Esophagus squamous epithelium (tissue), 4 donors: ENCODE measurements at regions not wholly inside any gene's neighbourhood (a gene's known extent, or its start where the extent isn't known, plus 50 kb on each side); places are given as distances from the start of the nearest gene placed in this dataset.

Source experiments
- POLR2A ChIP-seq, 4 donors: fragments of 450-650 bp; IDR thresholded peaks; one replicate each; pipeline ENCODE4 v1.6.1; 2017; ENCODE audit warnings: antibody characterized with exemption in 4 of 4, mild to moderate bottlenecking in 4 of 4, moderate library complexity in 3 of 4
- TF ChIP-seq, protein P1 (sequence below), 6 experiments: fragments of 450-650 bp in 4 of 6; fragments of 200-600 bp in 2 of 6; sonication (generic) in 2 of 6; IDR thresholded peaks; one replicate each; pipeline ENCODE4 v1.5.1; 2016 to 2019; ENCODE audit warnings: antibody characterized with exemption in 6 of 6, mild to moderate bottlenecking in 4 of 6, moderate library complexity in 4 of 6

DNA sequence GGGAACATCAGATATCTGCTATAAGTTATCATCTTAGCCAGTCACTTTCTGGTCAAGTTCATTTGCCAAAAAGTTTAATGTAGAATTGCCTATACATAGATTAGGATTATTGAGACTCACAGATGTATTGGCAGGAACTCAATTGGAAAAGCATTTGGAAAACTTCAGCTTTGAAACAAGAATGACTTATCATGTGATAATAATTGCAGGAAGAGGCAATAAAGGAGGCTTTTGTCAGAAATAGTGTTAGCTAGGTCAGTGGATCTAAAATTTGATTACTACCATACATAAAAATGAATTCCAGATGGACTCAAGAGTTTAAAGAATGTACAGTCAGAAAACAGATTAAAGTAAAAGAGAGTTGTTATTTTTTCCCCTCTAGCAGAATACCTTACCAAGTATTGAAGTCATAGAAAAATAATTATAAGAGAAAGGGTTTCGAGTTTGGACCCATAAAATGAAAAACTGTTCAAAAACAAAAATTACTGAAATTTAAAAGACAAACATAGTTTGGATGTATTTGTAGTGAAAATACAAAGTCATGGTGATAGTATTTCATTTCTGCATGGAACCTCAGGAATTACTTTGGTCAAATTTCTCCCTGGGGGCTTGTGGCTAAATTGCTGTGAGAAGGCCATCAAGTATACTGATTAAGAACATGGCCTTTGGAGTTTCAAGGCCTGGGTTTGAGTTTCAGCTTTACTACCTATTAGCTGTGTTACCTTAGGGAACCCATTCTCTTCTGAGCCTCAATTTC is 159.9 kb downstream of the TMEM38B start:
- no peak for TF ChIP-seq POLR2A (IDR thresholded peaks at IDR 0.05)
- TF ChIP-seq, protein P1, sequence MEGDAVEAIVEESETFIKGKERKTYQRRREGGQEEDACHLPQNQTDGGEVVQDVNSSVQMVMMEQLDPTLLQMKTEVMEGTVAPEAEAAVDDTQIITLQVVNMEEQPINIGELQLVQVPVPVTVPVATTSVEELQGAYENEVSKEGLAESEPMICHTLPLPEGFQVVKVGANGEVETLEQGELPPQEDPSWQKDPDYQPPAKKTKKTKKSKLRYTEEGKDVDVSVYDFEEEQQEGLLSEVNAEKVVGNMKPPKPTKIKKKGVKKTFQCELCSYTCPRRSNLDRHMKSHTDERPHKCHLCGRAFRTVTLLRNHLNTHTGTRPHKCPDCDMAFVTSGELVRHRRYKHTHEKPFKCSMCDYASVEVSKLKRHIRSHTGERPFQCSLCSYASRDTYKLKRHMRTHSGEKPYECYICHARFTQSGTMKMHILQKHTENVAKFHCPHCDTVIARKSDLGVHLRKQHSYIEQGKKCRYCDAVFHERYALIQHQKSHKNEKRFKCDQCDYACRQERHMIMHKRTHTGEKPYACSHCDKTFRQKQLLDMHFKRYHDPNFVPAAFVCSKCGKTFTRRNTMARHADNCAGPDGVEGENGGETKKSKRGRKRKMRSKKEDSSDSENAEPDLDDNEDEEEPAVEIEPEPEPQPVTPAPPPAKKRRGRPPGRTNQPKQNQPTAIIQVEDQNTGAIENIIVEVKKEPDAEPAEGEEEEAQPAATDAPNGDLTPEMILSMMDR (IDR thresholded peaks at IDR 0.05): no peak
